ENCODE measurements at regions not wholly inside any gene's neighbourhood (a gene's known extent, or its start where the extent isn't known, plus 50 kb on each side); places are given as distances from the start of the nearest gene placed in this dataset.

DNA sequence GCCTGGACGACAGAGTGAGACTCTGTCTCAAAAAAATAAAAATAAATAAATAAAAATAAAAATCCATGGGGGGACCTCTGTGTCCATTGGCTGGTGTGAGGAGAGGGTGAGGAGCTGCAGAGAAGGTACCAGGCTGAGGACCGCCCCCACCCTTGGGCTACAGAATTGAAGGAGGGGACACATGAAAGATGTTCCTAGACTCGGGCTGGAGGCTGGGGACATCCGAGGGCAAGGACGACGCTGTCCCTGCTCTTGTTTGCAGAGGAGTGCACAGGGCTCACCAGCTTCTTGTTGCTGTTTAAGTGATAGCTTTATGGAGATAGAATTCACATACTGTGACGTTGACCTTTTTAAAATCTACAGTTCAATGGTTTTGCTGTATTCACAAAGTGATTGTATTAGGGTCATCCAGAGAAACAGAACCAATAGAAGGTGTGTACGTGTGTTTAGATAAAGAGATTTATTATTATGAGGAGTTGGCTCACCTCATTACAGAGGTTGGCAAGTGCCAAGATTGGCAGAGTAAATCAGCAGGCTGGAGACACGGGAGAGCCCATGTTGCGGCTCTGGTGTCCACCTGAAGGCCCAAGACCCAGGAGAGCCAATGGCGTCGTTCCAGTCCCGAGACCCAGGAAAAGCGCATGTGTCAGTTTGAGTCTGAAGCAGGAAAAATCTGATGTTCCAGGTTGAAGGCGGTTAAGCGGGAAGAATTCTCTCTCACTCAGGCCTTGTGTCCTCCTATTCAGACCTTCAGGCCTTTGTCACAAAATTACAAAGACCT lies 320.7 kb downstream of the SEC14L1 start:
- Histone ChIP-seq H3K27ac (peak overlapping the region; percentile 56 to 82 (median 78)), H3K27me3 (no peaks in the 10 kb centered on the region), H3K9me3 (no peaks in the 10 kb centered on the region), H3K4me1 (peaks cover 57 to 91% (median 69%) of the 10 kb centered on the region in 4 donors), H3K36me3 (no peaks in the 10 kb centered on the region), H3K4me3 (no peak overlapping the region)
- ATAC-seq (ENCODE audit: low FRiP score in 2 of 2) (no peak), DNase-seq (no peak)
- TF ChIP-seq POLR2A (IDR thresholded peaks at IDR 0.05) (no peak), EP300 (IDR thresholded peaks at IDR 0.05) (no peak), POLR2AphosphoS5 (IDR thresholded peaks at IDR 0.05) (no peak)
- TF ChIP-seq, protein P1, sequence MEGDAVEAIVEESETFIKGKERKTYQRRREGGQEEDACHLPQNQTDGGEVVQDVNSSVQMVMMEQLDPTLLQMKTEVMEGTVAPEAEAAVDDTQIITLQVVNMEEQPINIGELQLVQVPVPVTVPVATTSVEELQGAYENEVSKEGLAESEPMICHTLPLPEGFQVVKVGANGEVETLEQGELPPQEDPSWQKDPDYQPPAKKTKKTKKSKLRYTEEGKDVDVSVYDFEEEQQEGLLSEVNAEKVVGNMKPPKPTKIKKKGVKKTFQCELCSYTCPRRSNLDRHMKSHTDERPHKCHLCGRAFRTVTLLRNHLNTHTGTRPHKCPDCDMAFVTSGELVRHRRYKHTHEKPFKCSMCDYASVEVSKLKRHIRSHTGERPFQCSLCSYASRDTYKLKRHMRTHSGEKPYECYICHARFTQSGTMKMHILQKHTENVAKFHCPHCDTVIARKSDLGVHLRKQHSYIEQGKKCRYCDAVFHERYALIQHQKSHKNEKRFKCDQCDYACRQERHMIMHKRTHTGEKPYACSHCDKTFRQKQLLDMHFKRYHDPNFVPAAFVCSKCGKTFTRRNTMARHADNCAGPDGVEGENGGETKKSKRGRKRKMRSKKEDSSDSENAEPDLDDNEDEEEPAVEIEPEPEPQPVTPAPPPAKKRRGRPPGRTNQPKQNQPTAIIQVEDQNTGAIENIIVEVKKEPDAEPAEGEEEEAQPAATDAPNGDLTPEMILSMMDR (IDR thresholded peaks at IDR 0.05), result no peak
- WGBS, 2 donors, result 75 to 77% methylated on average over 16 of the region's 16 CpGs

DNA sequence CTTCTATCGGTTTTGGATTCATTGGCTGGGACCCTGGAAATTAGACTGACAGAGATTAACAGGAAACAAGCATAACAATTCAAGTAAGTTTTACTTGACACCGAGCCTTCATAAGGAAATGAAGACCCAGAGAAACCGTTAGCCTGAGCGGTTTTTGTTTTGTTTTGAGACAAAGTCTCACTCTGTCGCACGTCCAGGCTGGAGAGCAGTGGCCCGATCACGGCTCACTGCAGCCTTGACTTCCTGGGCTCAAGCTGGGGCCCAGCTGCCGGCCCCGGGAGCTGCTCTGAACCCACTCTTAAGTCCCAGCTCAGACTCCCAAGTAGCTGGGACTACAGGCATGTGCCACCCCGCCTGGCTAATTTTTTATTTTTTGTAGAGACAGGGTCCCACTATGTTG lies 321.3 kb downstream of the SEC14L1 start:
- WGBS, 2 donors, result 35 to 48% methylated on average over 7 to 11 of the region's 11 CpGs

DNA sequence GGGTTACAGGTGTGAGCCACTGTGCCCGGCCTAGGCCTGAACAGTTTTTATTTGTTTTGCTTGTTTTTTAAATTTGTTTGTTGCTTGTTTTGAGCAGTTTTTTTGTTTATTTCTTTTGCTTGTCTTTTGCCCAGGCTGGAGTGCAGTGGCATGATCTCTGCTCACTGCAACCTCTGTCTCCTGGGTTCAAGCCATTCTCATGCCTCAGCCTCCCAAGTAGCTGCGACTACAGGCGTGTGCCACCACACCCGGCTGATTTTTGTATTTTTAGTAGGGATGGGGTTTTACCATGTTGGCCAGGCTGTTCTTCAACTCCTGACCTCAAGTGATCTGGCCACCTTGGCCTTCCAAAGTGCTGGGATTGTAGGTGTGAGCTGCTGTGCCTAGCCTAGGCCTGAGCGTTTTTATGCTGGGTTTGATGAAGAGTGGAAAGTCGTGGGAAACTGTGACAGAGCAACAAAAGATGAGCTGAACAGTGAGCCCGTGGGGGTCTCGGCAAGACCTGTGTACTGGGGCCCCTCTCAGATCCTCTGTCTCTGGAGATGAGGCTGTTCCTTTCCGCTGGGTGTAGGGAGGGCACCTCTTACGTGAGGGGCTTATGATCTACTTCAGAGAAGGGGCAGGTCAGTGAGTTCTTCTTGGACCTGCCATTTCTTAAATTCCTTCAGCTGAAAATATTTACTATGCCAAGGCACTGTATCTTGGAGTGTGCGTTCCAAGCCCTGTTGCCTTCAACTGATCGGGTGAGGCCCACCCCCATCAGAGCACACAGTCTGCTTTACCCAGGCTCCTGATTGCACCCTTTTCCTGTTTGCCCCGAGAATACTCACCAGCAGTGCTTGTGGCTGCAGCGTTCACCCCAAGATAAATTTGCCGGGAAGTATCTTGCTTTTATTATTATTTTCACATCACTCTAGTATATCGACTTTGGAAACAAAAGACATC lies 322.1 kb downstream of the SEC14L1 start:
- H3K4me3 ChIP-seq, result no peak overlapping the region
- TF ChIP-seq POLR2A (IDR thresholded peaks at IDR 0.05) (no peak), POLR2AphosphoS5 (IDR thresholded peaks at IDR 0.05) (no peak), EP300 (IDR thresholded peaks at IDR 0.05) (no peak)
- TF ChIP-seq, protein P1 (IDR thresholded peaks at IDR 0.05), result no peak
- ATAC-seq (ENCODE audit: low FRiP score in 2 of 2) (no peak), DNase-seq (no peak)
- no peaks in the 10 kb centered on the region for H3K36me3 ChIP-seq
- peaks cover 56 to 92% (median 73%) of the 10 kb centered on the region in 4 donors for H3K4me1 ChIP-seq
- 80 to 86% methylated on average over 16 of the region's 16 CpGs for WGBS, 2 donors
- no peaks in the 10 kb centered on the region for H3K9me3 ChIP-seq
- peak overlapping the region; percentile 5 to 80 (median 62) for H3K27ac ChIP-seq
- no peaks in the 10 kb centered on the region for H3K27me3 ChIP-seq

More for the DNA sequence above, 321.3 kb downstream of the SEC14L1 start:
- no peak for ATAC-seq (ENCODE audit: low FRiP score in 2 of 2)
- Histone ChIP-seq H3K4me1 (peaks cover 60 to 91% (median 71%) of the 10 kb centered on the region in 4 donors), H3K27me3 (no peaks in the 10 kb centered on the region), H3K27ac (peak overlapping the region; percentile 28 to 80 (median 62)), H3K4me3 (no peak overlapping the region), H3K36me3 (no peaks in the 10 kb centered on the region), H3K9me3 (no peaks in the 10 kb centered on the region)
- no peak for TF ChIP-seq EP300 (IDR thresholded peaks at IDR 0.05)
- peak in 1 of 2 donors; percentile 48 for DNase-seq

- DNase-seq (no peak), ATAC-seq (ENCODE audit: low FRiP score in 2 of 2) (no peak)
- peak overlapping the region; percentile 77 to 84 (median 80) for H3K27ac ChIP-seq
- H3K4me3 ChIP-seq, result peak overlapping the region in 2 of 4 donors; percentile 15 to 17
- no peaks in the 10 kb centered on the region for H3K36me3 ChIP-seq
- no peaks in the 10 kb centered on the region for H3K9me3 ChIP-seq
- WGBS, 2 donors, result 86 to 96% methylated on average over 6 of the region's 6 CpGs
- no peaks in the 10 kb centered on the region for H3K27me3 ChIP-seq
- TF ChIP-seq, protein P1 (IDR thresholded peaks at IDR 0.05), result no peak
- TF ChIP-seq POLR2AphosphoS5 (IDR thresholded peaks at IDR 0.05) (no peak), EP300 (IDR thresholded peaks at IDR 0.05) (no peak), POLR2A (IDR thresholded peaks at IDR 0.05) (no peak)
- peaks cover 54 to 90% (median 65%) of the 10 kb centered on the region in 4 donors for H3K4me1 ChIP-seq
Measured at GRCh38 chr17:77464988-77465357, 324.2 kb downstream of the SEC14L1 start.

All from upper lobe of left lung (tissue), 6 donors.